C4-2B (cell line): ENCODE measurements at regions not wholly inside any gene's neighbourhood (a gene's known extent, or its start where the extent isn't known, plus 50 kb on each side); places are given as distances from the start of the nearest gene placed in this dataset.

Experiments
- CTCF ChIP-seq: fragments of 450-650 bp; conservative IDR thresholded peaks from 2 replicates; pipeline ENCODE4 v1.5.1; 2017; ENCODE audit warnings: mild to moderate bottlenecking
- ZFX ChIP-seq: fragments of 450-650 bp; IDR thresholded peaks from 2 replicates; pipeline ENCODE4 v1.6.1; 2017

GRCh38 chr2:81645745-81646301 lies 1341.3 kb upstream of the LRRTM1 start:
- no peak for TF ChIP-seq CTCF
- TF ChIP-seq ZFX, result no peak
